OCI-LY1 (cell line): ENCODE measurements at regions not wholly inside any gene's neighbourhood (a gene's known extent, or its start where the extent isn't known, plus 50 kb on each side); places are given as distances from the start of the nearest gene placed in this dataset.

Experiments used
- EZH2 ChIP-seq: fragments of 200-600 bp; sonication (generic), shearing (Covaris generic); IDR thresholded peaks from 2 replicates; pipeline ENCODE4 v1.8.0; 2017; ENCODE audit warnings: borderline replicate concordance, mixed run types, mild to moderate bottlenecking, antibody characterized with exemption, low read length, moderate library complexity, mixed read lengths
- TF ChIP-seq, protein P1 (sequence below): fragments of 200-600 bp; sonication (generic), shearing (Covaris generic); IDR thresholded peaks from 2 replicates; pipeline ENCODE4 v1.5.1; 2017; ENCODE audit warnings: mild to moderate bottlenecking, antibody characterized with exemption, low read length, moderate library complexity, mixed read lengths

DNA sequence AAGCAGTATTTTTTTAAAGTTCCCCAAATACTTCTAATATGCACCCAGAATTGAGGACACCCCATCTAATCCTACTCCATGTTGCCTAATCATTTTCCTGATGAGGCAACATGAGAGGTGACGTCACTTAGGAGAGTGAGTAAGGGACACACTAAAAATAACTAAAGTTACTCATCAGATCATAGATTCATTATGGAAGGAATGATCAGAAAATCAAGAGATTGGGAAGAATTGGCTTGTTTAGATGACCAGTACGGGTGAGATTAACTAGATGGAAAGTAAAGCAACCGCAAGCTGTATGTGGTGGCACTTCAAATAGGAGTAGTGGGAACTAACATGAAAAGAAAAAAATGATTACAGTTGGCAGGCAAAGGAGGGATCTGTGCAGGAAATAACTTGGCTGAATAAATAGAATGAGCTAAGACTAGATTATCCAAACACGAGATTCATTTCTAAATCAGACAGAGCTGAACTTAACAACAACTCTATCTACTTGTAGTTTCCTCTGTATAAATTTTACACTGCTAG is 61.4 kb upstream of the CXADR start:
- TF ChIP-seq, protein P1, sequence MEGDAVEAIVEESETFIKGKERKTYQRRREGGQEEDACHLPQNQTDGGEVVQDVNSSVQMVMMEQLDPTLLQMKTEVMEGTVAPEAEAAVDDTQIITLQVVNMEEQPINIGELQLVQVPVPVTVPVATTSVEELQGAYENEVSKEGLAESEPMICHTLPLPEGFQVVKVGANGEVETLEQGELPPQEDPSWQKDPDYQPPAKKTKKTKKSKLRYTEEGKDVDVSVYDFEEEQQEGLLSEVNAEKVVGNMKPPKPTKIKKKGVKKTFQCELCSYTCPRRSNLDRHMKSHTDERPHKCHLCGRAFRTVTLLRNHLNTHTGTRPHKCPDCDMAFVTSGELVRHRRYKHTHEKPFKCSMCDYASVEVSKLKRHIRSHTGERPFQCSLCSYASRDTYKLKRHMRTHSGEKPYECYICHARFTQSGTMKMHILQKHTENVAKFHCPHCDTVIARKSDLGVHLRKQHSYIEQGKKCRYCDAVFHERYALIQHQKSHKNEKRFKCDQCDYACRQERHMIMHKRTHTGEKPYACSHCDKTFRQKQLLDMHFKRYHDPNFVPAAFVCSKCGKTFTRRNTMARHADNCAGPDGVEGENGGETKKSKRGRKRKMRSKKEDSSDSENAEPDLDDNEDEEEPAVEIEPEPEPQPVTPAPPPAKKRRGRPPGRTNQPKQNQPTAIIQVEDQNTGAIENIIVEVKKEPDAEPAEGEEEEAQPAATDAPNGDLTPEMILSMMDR = no peak
- TF ChIP-seq EZH2 = no peak
